ENCODE measurements at regions not wholly inside any gene's neighbourhood (a gene's known extent, or its start where the extent isn't known, plus 50 kb on each side); places are given as distances from the start of the nearest gene placed in this dataset.

- no peak for TF ChIP-seq POLR2AphosphoS5 (IDR thresholded peaks at IDR 0.05; ENCODE audit: low read depth, low read length)
- TF ChIP-seq RAD21 (IDR thresholded peaks at IDR 0.05 in 1 of 2, conservative IDR thresholded peaks at IDR 0.05 in 1 of 2; ENCODE audit: low read depth in 2 of 2, low read length in 2 of 2) = no peak
- TF ChIP-seq, protein P1, sequence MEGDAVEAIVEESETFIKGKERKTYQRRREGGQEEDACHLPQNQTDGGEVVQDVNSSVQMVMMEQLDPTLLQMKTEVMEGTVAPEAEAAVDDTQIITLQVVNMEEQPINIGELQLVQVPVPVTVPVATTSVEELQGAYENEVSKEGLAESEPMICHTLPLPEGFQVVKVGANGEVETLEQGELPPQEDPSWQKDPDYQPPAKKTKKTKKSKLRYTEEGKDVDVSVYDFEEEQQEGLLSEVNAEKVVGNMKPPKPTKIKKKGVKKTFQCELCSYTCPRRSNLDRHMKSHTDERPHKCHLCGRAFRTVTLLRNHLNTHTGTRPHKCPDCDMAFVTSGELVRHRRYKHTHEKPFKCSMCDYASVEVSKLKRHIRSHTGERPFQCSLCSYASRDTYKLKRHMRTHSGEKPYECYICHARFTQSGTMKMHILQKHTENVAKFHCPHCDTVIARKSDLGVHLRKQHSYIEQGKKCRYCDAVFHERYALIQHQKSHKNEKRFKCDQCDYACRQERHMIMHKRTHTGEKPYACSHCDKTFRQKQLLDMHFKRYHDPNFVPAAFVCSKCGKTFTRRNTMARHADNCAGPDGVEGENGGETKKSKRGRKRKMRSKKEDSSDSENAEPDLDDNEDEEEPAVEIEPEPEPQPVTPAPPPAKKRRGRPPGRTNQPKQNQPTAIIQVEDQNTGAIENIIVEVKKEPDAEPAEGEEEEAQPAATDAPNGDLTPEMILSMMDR (IDR thresholded peaks at IDR 0.05; ENCODE audit: control extremely low read depth in 1 of 3, insufficient read depth in 1 of 3, low read depth in 1 of 3, low read length in 3 of 3) = no peak
- no peak for TF ChIP-seq ATF3 (IDR thresholded peaks at IDR 0.05; ENCODE audit: insufficient read depth, low read depth, low read length)
- TF ChIP-seq RFX5 (IDR thresholded peaks at IDR 0.05; ENCODE audit: borderline replicate concordance, low read depth, low read length) = no peak
- no peak for TF ChIP-seq ATF2 (IDR thresholded peaks at IDR 0.05; ENCODE audit: low read length)
- TF ChIP-seq TAF7 (optimal IDR thresholded peaks at IDR 0.05; ENCODE audit: borderline replicate concordance, low read depth, low read length) = no peak
- TF ChIP-seq TAF1 (IDR thresholded peaks at IDR 0.05; ENCODE audit: low read depth, low read length) = no peak
These were observed 135.3 kb upstream of the VCX2 start for GRCh38 chrX:8306291-8306925.
